K562 (cell line): ENCODE measurements at regions not wholly inside any gene's neighbourhood (a gene's known extent, or its start where the extent isn't known, plus 50 kb on each side); places are given as distances from the start of the nearest gene placed in this dataset.

ENCODE experiments used
- ATAC-seq: fragments of 200-7000 bp; cut with Tn5 transposase; 3 replicates; pipeline ENCODE4 v1.9.1; 2020; ENCODE audit warnings: moderate library complexity
- BruUV-seq: library from RNA; stranded (reverse); fragments of 400-500 nt; replicated peaks from 2 replicates; lab custom pipeline; 2021; lab: Mats Ljungman, UMichigan
- CTCF ChIA-PET: fragments of 300-600 bp; formaldehyde crosslinking; extraction: SDS; loops from one replicate; lab custom pipeline; 2021; ENCODE audit warnings: low intra/inter-chr PET ratio; lab: Yijun Ruan, JAX
- POLR2A ChIA-PET: fragments of 300-600, 350-650 bp; sonication (Branson Sonifier 250); formaldehyde crosslinking; extraction: SDS; loops from one replicate; lab custom pipeline; 2021; ENCODE audit warnings: antibody characterized with exemption, inconsistent platforms; lab: Yijun Ruan, JAX
- DNase-seq, 4 experiments: peaks; one replicate each; pipeline versions ENCODE4 v3.0.0 to v3.0.0-alpha.2; 2011 to 2018; ENCODE audit warnings: low spot score in 3 of 4, mixed read lengths in 3 of 4; ENCODE audit errors: extremely low read depth in 1 of 4
- FAIRE-seq: peaks from 2 replicates; lab custom pipeline; 2011; peaks lifted over from hg19 to GRCh38; lab: Jason Lieb, UNC
- H2AFZ ChIP-seq: 2 replicates; pipeline ENCODE4 v1.6.0; 2011; ENCODE audit warnings: low read depth, low read length, control low read depth, inconsistent platforms
- H3K27ac ChIP-seq: fragments of 200-600 bp; 3 replicates; pipeline ENCODE4 v1.8.0; 2011; ENCODE audit warnings: low read depth, mild to moderate bottlenecking, control low read depth, inconsistent platforms, low read length, moderate library complexity, mixed read lengths; ENCODE audit errors: extremely low read depth
- H3K27me3 ChIP-seq, 2 experiments: fragments of 300-600 bp in 1 of 2; 2 replicates in 1 of 2; 3 replicates in 1 of 2; pipeline versions ENCODE4 v1.6.0 to v1.8.0; 2011; ENCODE audit warnings: inconsistent platforms in 2 of 2, low read length in 2 of 2, mild to moderate bottlenecking in 1 of 2, mixed read lengths in 1 of 2, moderate library complexity in 1 of 2; ENCODE audit not compliant: control insufficient read depth in 2 of 2, insufficient read depth in 2 of 2
- H3K36me3 ChIP-seq: fragments of 300-600 bp; 3 replicates; pipeline ENCODE4 v1.8.0; 2011; ENCODE audit warnings: mild to moderate bottlenecking, low read length, inconsistent platforms; ENCODE audit not compliant: control insufficient read depth, insufficient read depth
- H3K4me1 ChIP-seq, 2 experiments: fragments of 200-600 bp in 1 of 2; replicated peaks in 1 of 2; 2 replicates in 1 of 2; 3 replicates in 1 of 2; pipeline versions ENCODE4 v1.5.1 to v1.8.0; 2011; ENCODE audit warnings: inconsistent platforms in 2 of 2, low read length in 2 of 2, mild to moderate bottlenecking in 1 of 2, mixed read lengths in 1 of 2, moderate library complexity in 1 of 2; ENCODE audit not compliant: control insufficient read depth in 2 of 2, insufficient read depth in 2 of 2
- H3K4me2 ChIP-seq: 2 replicates; pipeline ENCODE4 v1.6.1; 2011; ENCODE audit warnings: low read length, control low read depth, inconsistent platforms, mixed read lengths; ENCODE audit not compliant: insufficient read depth
- H3K4me3 ChIP-seq: fragments of 200-600 bp; sonication (generic), shearing (Covaris generic); 2 replicates; pipeline ENCODE4 v1.5.1; 2016; ENCODE audit warnings: control low read depth, inconsistent platforms
- H3K79me2 ChIP-seq: fragments of 200-600 bp; 3 replicates; pipeline ENCODE4 v1.8.0; 2011; ENCODE audit warnings: low read length, inconsistent platforms; ENCODE audit not compliant: control insufficient read depth, insufficient read depth
- H3K9ac ChIP-seq, 2 experiments: 2 replicates each; pipeline versions ENCODE4 v1.6.0 to v1.6.1; 2011; ENCODE audit warnings: low read depth in 2 of 2, low read length in 2 of 2, control low read depth in 1 of 2, inconsistent platforms in 1 of 2, mild to moderate bottlenecking in 1 of 2, mixed read lengths in 1 of 2; ENCODE audit not compliant: insufficient read depth in 1 of 2
- H3K9me1 ChIP-seq: one replicate; pipeline ENCODE4 v1.6.0; 2011; ENCODE audit warnings: inconsistent platforms, mild to moderate bottlenecking, low read length, moderate library complexity; ENCODE audit not compliant: control insufficient read depth, insufficient read depth
- H3K9me3 ChIP-seq: replicated peaks from 2 replicates; pipeline ENCODE4 v1.5.1; 2011; ENCODE audit warnings: low read depth, low read length, inconsistent platforms; ENCODE audit not compliant: control insufficient read depth, insufficient read depth
- H4K20me1 ChIP-seq: replicated peaks from 2 replicates; pipeline ENCODE4 v1.6.1; 2011; ENCODE audit warnings: low read length, inconsistent platforms, mixed read lengths; ENCODE audit not compliant: control insufficient read depth, insufficient read depth
- CC2D1A ChIP-seq: fragments of 450-650 bp; IDR thresholded peaks from 2 replicates; pipeline ENCODE4 v1.6.1; 2017; ENCODE audit warnings: mild to moderate bottlenecking
- CCNT2 ChIP-seq: IDR thresholded peaks from 2 replicates; pipeline ENCODE4 v1.6.1; 2011; ENCODE audit warnings: borderline replicate concordance, low read depth, mild to moderate bottlenecking, moderate library complexity, mixed read lengths, low read length; ENCODE audit not compliant: insufficient read length; ENCODE audit errors: extremely low read depth
- E2F5 ChIP-seq: sonication (generic); formaldehyde crosslinking; IDR thresholded peaks from 2 replicates; pipeline ENCODE4 v1.8.0; 2022; ENCODE audit warnings: mild to moderate bottlenecking, missing genetic modification reagents
- HES1 ChIP-seq: fragments of 450-650 bp; IDR thresholded peaks from 2 replicates; pipeline ENCODE4 v1.6.1; 2016; ENCODE audit warnings: low read depth, mild to moderate bottlenecking, moderate library complexity
- MLLT1 ChIP-seq, 2 experiments: fragments of 450-650 bp; IDR thresholded peaks; 2 replicates each; pipeline ENCODE4 v1.6.1; 2016
- MXD1 ChIP-seq: fragments of 250-450 bp; sonication (Bioruptor Pico); IDR thresholded peaks from 2 replicates; pipeline ENCODE4 v1.8.0; 2021; ENCODE audit warnings: borderline replicate concordance, mild to moderate bottlenecking, moderate library complexity; ENCODE audit not compliant: poor library complexity, severe bottlenecking
- NCOA6 ChIP-seq: fragments of 450-650 bp; IDR thresholded peaks from 2 replicates; pipeline ENCODE4 v1.6.1; 2017; ENCODE audit warnings: mild to moderate bottlenecking
- SPI1 ChIP-seq: IDR thresholded peaks from 2 replicates; pipeline ENCODE4 v1.6.1; 2011; ENCODE audit warnings: low read depth, low read length, control low read depth, borderline replicate concordance
- WGBS: fragments of 100-300 bp; shearing (Covaris generic); methylation state at CpG from one replicate; pipeline ENCODE4 v1.1.6; 2016; ENCODE audit warnings: low coverage, mixed read lengths; ENCODE audit not compliant: insufficient coverage; ENCODE audit errors: missing lambda C conversion rate; 5-methylcytosine and 5-hydroxymethylcytosine counted together
- in situ Hi-C: fragments of 300-500 bp; cut with MboI; formaldehyde crosslinking; loops from 4 replicates; pipeline ENCODE4 v1.15.0; 2018; ENCODE audit warnings: inconsistent platforms, mixed read lengths
- intact Hi-C: fragments of 100-400 bp; cut with micrococcal nuclease; formaldehyde crosslinking; loops from 2 replicates; pipeline ENCODE4 v1.14.2; 2022

GRCh38 chr3:74059301-74059922 is 434.7 kb upstream of the PDZRN3 start (continued):
- TF ChIP-seq SPI1 (no peak), MLLT1 (IDR thresholded peaks at IDR 0.05) (no peak), NCOA6 (no peak), E2F5 (CRISPR knock-in tag) (no peak)

GRCh38 chr3:74057169-74057568 is 432.4 kb upstream of the PDZRN3 start:
- no peak for FAIRE-seq
- in situ Hi-C loops, result no loop called here
- CTCF ChIA-PET, result no interaction called here

More at GRCh38 chr3:74057169-74057568, 432.4 kb upstream of the PDZRN3 start:
- Histone ChIP-seq H2AFZ (no peak overlapping the region), H3K9me1 (no peaks in the 10 kb centered on the region), H3K9ac (no peak overlapping the region), H3K27me3 (no peaks in the 10 kb centered on the region), H4K20me1 (no peaks in the 10 kb centered on the region), H3K79me2 (no peaks in the 10 kb centered on the region), H3K27ac (no peak overlapping the region), H3K36me3 (no peaks in the 10 kb centered on the region), H3K9me3 (no peaks in the 10 kb centered on the region), H3K4me2 (no peak overlapping the region), H3K4me1 (no peaks in the 10 kb centered on the region), H3K4me3 (no peak overlapping the region)
- no peak for ATAC-seq
- no TSS peak for BruUV-seq
- DNase-seq, result no peak
- 0% methylated on average over 1 of the region's 1 CpG for WGBS
- POLR2A ChIA-PET, result no interaction called here
- TF ChIP-seq HES1, result no peak
- TF ChIP-seq CC2D1A, result no peak
- TF ChIP-seq CCNT2, result no peak
- no peak for TF ChIP-seq MXD1 (CRISPR knock-in tag)
- intact Hi-C loops, result no loop called here
